AML-193 (cell line): ENCODE measurements at regions not wholly inside any gene's neighbourhood (a gene's known extent, or its start where the extent isn't known, plus 50 kb on each side); places are given as distances from the start of the nearest gene placed in this dataset.

Source experiments
- DNase-seq, 2 experiments: peaks; one replicate each; lab custom pipeline; 2025; lab: John Stamatoyannopoulos, UW

- no peak for DNase-seq
Measured at GRCh38 chr4:42330002-42330592, 67.2 kb upstream of the SHISA3 start.

- DNase-seq, result no peak
Measured at GRCh38 chr4:42331040-42331439, 66.2 kb upstream of the SHISA3 start.

- no peak for DNase-seq
Measured at GRCh38 chr4:42331914-42332368, 65.3 kb upstream of the SHISA3 start.

DNA sequence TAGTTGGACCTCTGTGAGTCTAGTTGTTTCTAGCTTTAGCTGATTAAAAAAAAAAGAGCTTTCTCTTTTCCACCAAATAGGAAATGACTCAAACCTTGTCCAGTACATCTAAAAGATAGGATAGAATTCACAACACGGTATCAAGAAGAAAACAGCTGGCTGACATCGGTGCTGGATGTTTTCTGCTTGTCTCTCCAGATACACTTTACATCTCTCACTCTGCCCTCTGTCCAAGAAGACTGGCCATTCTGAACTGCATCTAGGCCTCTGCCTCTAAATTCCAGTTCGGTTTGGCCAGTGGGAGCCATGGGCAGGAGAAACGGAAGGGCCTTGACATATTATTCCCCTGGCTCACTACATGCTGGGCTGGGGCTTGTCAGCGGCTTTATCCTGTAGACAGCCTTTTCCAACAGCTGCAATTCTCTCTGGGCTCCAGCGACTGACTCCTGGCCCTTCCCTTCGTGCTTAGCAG, 57.3 kb upstream of the SHISA3 start:
- no peak for DNase-seq

DNA sequence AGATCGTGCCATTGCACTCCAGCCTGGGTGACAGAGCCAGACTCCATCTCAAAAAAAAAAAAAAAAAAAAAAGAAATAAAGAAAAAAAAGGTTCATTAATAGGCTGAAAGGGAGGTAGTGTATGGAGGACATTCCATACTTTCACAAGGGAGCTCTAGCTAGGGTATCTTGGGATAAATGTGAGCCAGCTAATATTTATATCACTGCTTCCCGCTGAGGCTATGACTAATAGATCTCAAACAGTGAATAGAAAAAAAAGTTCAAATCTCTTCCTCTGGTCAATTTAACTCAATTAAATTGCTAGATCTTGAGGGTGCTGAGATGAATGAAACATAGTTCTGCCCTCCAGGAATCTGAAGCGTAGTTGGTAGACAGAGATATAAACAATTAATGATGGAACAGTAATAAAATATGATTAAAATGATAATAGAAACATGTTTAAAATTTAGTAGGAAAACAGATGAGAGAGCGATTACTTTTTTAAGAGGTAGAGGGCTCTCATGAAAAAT, 55.7 kb upstream of the SHISA3 start:
- DNase-seq, result no peak

DNA sequence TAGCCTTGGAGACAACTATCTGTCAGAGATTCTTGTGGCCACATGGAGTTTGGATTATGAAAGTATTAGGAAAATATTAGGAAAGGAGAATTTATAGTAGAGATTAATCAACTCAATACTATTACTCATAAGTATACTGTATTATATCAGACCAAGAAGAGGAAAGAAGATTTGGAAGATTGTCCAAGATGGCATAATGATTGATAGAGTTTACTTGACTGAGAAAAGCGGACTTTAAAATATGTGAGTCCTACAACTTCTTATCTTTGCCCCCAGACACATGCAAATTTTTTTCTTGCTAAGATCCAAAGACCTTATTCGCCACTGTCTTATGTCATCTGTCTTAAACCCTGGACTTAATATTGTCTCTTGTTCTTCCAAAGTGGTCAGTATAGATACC, 54.8 kb upstream of the SHISA3 start:
- DNase-seq, result no peak

DNA sequence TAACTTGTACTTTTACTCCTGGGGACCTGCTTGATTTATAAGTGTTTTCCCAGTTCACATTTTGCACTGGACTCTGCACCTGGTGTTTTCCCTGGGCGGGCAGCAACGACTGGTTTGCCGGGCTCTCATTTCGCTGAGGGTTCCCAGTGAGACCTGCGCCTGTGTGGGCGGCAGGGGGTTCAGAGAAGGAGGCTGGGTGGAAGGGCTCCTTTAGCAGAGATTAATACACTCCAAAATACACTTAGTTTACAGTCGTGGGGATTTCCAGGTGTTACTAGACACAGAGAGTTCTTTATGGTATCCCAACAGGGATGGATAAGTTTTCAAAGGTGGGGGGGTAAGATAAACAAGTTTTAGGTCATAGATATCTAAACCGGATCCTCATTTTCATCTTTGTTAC, 53.0 kb upstream of the SHISA3 start:
- no peak for DNase-seq

GRCh38 chr4:42344749-42345148, 52.5 kb upstream of the SHISA3 start:
- no peak for DNase-seq

DNA sequence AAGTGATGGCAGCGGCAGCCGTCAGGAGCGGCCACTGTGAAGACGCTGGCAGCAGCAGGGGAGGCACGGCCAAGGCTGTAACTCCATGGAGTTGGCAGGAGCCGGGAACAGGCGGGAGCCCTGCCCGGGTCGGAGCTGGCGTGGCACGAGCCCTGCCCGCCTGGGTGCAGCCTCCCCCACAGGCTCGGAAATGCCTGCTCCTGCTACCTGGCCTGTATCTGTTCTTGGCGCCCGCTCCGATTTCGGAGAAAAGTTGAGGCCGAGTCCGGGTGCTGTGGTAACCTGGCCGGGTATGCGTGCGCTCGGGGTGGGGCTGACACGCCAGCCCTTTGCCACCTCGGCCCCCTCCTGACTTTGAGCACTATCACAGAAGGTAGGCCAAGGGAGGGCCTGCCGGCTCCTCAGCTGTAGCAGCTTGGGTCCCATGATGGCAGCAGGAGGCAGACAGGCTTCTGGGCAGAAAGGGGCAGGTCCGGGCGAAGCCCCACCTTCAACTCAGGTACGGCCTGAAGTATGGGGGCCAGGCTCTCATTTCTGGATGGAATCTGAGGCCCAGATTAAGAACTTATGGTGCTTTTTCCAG, 51.2 kb upstream of the SHISA3 start:
- no peak for DNase-seq

GRCh38 chr4:42347076-42347475, 50.2 kb upstream of the SHISA3 start:
- no peak for DNase-seq
